Lower lobe of right lung (tissue), 2 donors: ENCODE measurements at regions not wholly inside any gene's neighbourhood (a gene's known extent, or its start where the extent isn't known, plus 50 kb on each side); places are given as distances from the start of the nearest gene placed in this dataset.

ENCODE experiments used
- ATAC-seq, 2 donors: fragments of 200-7000 bp; cut with Tn5 transposase; one replicate each; pipeline ENCODE4 v1.9.1; 2020 to 2022; ENCODE audit warnings: mild to moderate bottlenecking in 2 of 2, moderate library complexity in 2 of 2
- DNase-seq: peaks from one replicate; pipeline ENCODE4 v3.0.0-alpha.2; 2020
- H3K27ac ChIP-seq: fragments of 200-600 bp; one replicate; pipeline ENCODE4 v1.8.0; 2022
- H3K27me3 ChIP-seq: fragments of 200-600 bp; one replicate; pipeline ENCODE4 v1.8.0; 2022; ENCODE audit warnings: low read depth
- H3K36me3 ChIP-seq: fragments of 200-600 bp; one replicate; pipeline ENCODE4 v1.8.0; 2022; ENCODE audit warnings: mild to moderate bottlenecking
- H3K4me1 ChIP-seq: fragments of 200-600 bp; one replicate; pipeline ENCODE4 v1.8.0; 2022
- H3K4me3 ChIP-seq: fragments of 200-600 bp; one replicate; pipeline ENCODE4 v1.8.0; 2022; ENCODE audit warnings: mild to moderate bottlenecking
- H3K9me3 ChIP-seq: fragments of 200-600 bp; one replicate; pipeline ENCODE4 v1.8.0; 2022
- intact Hi-C: fragments of 100-400 bp; cut with DNase I; formaldehyde crosslinking; loops from one replicate; pipeline ENCODE4 v1.11.0; 2022
- TF ChIP-seq, protein P1 (sequence below): fragments of 200-600 bp; IDR thresholded peaks from one replicate; pipeline ENCODE4 v1.8.0; 2022; ENCODE audit warnings: antibody characterized with exemption, mild to moderate bottlenecking
- donor health status: DM: no; HTN: yes; CAD: no; lungs with severe emphysema.

DNA sequence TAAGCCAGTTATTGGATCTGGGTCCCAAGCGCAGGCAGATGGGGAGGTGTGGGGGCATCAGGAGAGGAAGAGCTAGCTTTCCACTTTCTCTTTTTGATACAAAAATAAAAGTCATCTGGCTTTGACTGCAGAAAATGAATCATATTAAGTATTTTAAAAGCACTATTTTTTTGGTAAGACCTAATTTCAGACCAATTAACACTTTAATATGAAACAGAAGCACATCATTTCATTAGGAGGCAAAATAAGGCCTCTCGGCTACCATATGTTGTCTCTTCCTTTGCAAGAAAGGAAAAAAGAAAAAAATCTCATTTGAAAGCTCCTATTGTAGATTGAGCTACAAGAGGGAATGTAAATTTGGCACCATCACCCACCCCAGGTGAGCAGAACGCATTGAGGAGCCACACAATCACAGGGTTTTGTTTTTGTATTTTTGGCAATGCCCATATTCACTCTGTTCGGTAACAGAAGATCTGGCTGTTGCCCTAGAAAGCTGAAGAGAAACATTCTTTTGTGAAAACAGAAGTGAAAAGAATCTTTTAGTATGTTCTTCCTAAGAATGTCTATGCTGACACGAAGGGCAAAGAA, 390.7 kb upstream of the ETAA1 start:
- H3K4me3 ChIP-seq, result no peak overlapping the region
- H3K27ac ChIP-seq, result no peak overlapping the region
- intact Hi-C loops, result no loop called here
- H3K9me3 ChIP-seq, result no peaks in the 10 kb centered on the region
- H3K36me3 ChIP-seq, result no peaks in the 10 kb centered on the region
- no peak for DNase-seq
- no peaks in the 10 kb centered on the region for H3K27me3 ChIP-seq
- no peak for ATAC-seq
- H3K4me1 ChIP-seq, result no peaks in the 10 kb centered on the region
- TF ChIP-seq, protein P1, sequence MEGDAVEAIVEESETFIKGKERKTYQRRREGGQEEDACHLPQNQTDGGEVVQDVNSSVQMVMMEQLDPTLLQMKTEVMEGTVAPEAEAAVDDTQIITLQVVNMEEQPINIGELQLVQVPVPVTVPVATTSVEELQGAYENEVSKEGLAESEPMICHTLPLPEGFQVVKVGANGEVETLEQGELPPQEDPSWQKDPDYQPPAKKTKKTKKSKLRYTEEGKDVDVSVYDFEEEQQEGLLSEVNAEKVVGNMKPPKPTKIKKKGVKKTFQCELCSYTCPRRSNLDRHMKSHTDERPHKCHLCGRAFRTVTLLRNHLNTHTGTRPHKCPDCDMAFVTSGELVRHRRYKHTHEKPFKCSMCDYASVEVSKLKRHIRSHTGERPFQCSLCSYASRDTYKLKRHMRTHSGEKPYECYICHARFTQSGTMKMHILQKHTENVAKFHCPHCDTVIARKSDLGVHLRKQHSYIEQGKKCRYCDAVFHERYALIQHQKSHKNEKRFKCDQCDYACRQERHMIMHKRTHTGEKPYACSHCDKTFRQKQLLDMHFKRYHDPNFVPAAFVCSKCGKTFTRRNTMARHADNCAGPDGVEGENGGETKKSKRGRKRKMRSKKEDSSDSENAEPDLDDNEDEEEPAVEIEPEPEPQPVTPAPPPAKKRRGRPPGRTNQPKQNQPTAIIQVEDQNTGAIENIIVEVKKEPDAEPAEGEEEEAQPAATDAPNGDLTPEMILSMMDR, result no peak

DNA sequence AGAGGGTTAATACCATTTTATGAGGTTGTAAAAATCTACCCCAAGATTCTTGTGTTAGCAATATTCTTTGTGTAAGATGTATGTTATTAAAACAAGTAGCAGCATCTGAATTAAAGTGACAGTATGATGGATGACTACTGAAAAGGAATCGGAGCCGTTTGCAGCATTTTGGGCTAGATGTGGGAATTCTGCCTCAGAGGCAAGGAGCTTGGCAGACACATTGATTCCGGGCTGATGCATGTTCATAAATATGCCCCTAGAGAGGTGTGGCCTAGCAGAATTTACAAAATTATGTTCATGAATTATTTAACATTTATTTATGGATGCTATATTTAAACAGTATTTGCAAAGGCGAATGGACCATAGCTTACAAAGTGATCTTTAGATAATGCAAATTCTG, 389.0 kb upstream of the ETAA1 start:
- no peaks in the 10 kb centered on the region for H3K36me3 ChIP-seq
- DNase-seq (no peak), ATAC-seq (no peak)
- intact Hi-C loops, result no loop called here
- H3K27me3 ChIP-seq, result no peaks in the 10 kb centered on the region
- TF ChIP-seq, protein P1, result no peak
- H3K4me3 ChIP-seq, result no peak overlapping the region
- no peak overlapping the region for H3K27ac ChIP-seq
- no peaks in the 10 kb centered on the region for H3K4me1 ChIP-seq
- H3K9me3 ChIP-seq, result no peaks in the 10 kb centered on the region

DNA sequence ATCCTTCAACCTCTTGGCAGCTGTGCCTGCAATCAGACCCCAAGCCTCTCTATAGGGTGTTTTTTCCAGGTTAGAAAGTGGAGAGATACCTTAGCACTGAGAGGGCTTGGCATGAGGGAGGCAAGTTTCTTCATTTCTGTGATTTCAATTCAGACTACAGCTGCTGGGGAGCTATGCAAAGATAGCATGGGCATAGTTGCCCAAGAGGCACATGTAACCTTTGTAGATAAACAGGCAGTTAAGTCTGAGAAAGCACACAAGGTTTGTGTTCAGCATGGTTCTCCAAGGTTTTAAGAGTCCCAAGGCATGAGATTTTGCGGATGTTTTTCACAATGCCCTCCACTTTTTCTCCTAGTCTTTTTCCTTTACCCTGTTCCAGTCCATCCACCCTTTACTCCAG, 385.0 kb upstream of the ETAA1 start:
- DNase-seq, result no peak
- Histone ChIP-seq H3K27ac (no peak overlapping the region), H3K36me3 (no peaks in the 10 kb centered on the region), H3K4me3 (no peak overlapping the region), H3K4me1 (no peaks in the 10 kb centered on the region), H3K9me3 (no peaks in the 10 kb centered on the region), H3K27me3 (no peaks in the 10 kb centered on the region)
- intact Hi-C loops, result no loop called here
- TF ChIP-seq, protein P1, result no peak
- ATAC-seq, result no peak

DNA sequence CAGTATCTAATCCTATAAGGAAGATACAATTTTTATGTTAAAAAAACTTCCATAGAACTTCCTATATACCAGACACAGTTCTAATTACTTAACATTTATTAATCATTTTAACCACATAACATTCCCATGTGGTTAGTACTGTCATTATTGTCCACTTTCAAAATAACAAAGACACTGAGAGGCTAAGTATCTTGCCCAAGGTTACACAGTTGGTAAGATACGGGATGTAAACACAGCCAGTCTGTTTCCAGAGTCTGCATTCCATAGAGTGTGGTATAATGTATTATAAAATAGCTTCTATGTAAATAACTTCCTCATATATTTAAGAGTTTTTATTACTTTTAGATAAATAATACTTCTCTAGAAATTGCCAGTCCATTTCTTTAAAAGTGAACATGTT, 383.3 kb upstream of the ETAA1 start:
- ATAC-seq, result no peak
- Histone ChIP-seq H3K9me3 (no peaks in the 10 kb centered on the region), H3K27ac (no peak overlapping the region), H3K36me3 (no peaks in the 10 kb centered on the region), H3K27me3 (no peaks in the 10 kb centered on the region), H3K4me1 (no peaks in the 10 kb centered on the region), H3K4me3 (no peak overlapping the region)
- TF ChIP-seq, protein P1, result no peak
- intact Hi-C loops, result no loop called here
- DNase-seq, result no peak

DNA sequence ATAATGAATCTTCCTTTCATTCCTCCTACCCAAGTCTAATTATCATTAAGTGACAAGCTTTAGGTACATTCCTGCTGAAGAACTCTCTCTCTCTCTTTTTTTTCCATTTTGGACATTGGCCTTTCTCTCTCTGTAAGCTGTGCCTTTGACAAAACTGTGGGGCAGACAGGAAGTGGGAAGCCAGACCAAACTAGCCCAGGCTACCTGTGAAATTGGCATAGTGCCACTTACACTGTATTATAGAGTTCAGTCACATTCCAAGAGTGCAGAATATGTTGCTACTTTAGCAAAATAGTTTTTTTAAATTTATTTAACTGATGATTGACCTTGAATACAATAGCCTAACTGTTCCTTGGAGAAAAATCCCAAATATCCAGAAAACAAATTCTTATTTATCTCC, 381.5 kb upstream of the ETAA1 start:
- no peak overlapping the region for H3K4me3 ChIP-seq
- no peak for DNase-seq
- no peak overlapping the region for H3K27ac ChIP-seq
- no peaks in the 10 kb centered on the region for H3K27me3 ChIP-seq
- no peak for ATAC-seq
- H3K9me3 ChIP-seq, result no peaks in the 10 kb centered on the region
- TF ChIP-seq, protein P1, result no peak
- no peaks in the 10 kb centered on the region for H3K4me1 ChIP-seq
- intact Hi-C loops, result no loop called here
- H3K36me3 ChIP-seq, result no peaks in the 10 kb centered on the region

DNA sequence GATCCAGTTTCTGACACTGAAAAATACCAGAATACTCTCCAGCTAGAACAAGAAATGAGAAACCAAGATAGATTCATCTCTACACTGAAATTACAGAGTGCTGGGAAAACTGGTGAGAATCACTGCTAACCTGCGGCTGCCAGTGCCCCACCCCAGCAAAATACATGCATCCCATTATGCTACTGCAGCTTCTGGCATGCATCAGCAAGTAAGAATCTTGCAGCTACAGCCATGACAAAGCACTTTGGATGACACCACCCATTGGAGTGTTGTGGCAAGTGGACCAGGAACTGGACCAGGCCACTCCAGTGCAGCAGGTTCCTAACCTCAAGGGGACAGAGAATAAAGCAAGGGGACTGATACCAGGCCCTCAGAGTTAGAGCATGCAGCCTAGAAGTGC, 378.8 kb upstream of the ETAA1 start:
- Histone ChIP-seq H3K36me3 (no peaks in the 10 kb centered on the region), H3K4me3 (no peak overlapping the region), H3K27ac (no peak overlapping the region), H3K9me3 (no peaks in the 10 kb centered on the region), H3K4me1 (no peaks in the 10 kb centered on the region), H3K27me3 (no peaks in the 10 kb centered on the region)
- TF ChIP-seq, protein P1, result no peak
- intact Hi-C loops, result no loop called here
- no peak for DNase-seq
- ATAC-seq, result no peak
